Fibroblast of the conjunctiva (primary cell): ENCODE measurements at regions not wholly inside any gene's neighbourhood (a gene's known extent, or its start where the extent isn't known, plus 50 kb on each side); places are given as distances from the start of the nearest gene placed in this dataset.
A peak's percentile ranks its signal among the peaks of the same experiment; 100 is the strongest.
"Not testable (repeated sequence)": the region's sequence is repeated elsewhere in the genome, so short reads cannot be mapped to it uniquely, and the experiment has no call there.

ENCODE experiments used
- DNase-seq: peaks from one replicate; pipeline ENCODE4 v3.0.0-alpha.2; 2010; ENCODE audit warnings: low read depth

GRCh38 chr13:58908019-58908679, 1255.6 kb downstream of the DIAPH3 start:
- DNase-seq = no peak

DNA sequence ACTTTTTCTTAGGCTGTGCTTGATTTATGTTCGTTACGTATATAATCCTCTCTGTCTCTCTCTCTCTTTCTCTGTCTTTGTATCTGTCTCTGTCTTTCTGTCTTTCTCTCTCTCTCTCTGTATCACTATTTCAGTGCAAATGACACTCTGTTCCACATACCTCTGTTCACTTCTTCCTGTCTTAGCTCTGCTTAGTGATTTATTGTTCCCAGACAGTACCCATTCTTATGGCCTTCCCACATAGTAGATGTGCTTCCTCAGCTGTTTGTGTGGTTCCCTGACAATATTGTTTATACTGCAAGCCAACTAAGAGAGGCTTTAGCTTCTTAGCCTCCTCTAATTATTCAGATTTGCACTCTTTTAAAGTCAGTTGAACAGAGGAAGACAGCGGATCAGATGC, 1244.2 kb downstream of the DIAPH3 start:
- DNase-seq = no peak

DNA sequence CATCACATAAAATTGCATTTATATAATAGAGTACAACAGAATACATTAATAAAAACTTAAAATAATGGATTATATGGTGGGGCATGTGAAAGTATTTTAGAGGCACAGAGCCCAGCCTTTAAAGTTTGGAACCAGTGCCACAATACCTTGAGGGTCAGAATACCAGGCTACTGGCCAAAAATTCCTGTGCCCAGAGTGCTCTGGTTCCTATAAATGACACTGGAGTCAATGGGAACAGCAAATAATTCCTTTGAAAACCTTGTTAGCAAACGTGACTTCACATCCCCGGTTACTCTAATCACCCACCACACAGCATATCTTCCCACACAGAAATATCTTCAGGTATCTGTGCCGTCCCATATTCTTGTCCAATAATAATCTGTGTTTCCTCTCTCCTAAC, 1242.6 kb downstream of the DIAPH3 start:
- DNase-seq = no peak

DNA sequence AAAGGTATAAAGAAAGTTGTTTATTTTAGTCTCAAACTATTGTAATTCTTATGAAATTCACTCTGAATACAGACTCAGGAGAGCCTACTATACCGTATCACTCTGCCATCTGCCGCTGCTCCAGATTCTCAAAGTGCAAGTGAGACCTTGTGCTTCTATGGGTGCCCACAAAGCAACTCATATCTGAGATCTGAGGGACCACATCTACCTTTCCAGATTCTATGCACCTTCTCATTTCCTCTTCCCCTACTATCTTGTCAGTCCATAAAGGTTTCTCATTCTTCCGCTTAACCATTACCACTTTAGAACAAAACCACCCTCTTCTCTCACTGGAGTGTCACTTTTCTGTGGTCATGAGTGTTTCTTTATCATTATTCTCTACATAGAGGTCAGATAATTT, 1236.9 kb downstream of the DIAPH3 start:
- no peak for DNase-seq

DNA sequence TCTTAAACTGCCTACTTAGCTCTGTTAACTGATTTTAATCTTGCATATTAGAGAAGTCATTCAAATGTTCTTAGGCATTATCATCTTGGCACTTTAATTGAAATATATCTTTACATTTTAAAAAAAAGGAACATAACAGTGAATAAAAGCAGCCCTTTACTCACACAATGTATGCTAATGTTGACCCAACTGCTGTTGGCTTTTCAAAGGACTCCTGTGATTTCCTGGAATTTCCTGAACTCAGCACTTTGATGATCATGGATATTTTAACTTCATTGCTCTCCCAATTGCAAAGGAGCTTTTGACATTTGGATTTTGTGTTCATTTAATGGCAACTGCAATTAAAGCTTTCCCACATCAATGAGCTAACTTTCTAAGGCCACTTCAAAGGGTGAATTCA, 1230.3 kb downstream of the DIAPH3 start:
- no peak for DNase-seq

DNA sequence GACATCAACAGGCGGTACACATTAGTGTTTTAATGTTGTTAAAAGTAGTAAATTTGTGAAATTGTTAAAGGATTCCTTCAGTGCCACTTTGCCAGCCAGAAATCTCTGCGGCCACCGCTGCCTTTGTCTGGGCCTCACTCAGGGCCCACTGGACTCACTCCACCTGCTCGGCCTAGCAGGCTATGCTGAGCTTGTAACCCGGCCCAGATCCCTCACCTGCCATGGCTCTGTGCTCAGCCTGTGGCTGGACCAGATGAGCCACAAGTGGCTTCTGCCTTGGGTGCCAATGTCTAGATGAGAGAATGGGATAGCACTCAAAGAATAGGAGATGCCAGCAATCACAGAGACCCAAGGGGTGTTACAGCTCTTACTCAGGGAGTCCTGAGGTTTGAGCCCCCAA, 1228.0 kb downstream of the DIAPH3 start:
- no peak for DNase-seq

DNA sequence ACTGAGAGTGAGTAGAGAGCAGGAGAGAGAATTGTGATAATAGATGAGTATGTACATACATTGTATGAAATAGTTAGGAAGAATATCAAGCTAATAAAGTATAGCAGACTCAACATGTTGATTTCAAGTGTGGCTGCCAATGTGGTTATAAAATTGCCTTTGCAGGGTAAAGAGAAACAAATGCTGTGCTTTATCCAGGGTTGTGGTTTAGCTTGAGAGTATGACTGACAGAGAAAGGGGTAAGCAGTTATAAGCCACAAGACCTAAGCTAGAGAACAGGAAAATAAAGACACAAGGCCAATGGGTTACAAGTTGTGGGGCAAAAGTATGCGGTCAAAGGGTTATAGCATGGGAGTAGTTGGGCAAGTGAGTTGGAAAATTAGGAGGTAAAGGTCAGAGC, 1217.5 kb downstream of the DIAPH3 start:
- DNase-seq = no peak

DNA sequence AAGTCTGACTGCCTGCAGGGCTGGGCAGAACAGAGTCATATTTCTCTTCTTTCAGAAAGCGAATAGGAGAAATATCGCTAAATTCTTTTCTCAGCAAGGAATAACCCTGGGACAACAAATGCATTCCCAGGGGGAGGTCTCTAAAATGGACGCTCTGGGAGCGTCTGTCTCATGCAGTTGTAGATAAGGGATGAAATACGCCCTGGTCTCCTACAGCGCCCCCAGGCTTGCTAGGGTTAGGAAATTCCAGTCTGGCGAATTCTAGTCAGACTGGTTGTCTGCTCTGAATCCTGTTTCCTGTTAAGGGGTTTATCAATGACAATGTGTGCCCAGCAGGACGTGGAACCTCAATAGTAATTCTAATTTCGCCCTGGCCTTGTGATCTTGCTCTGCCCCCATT, 1214.1 kb downstream of the DIAPH3 start:
- no peak for DNase-seq

DNA sequence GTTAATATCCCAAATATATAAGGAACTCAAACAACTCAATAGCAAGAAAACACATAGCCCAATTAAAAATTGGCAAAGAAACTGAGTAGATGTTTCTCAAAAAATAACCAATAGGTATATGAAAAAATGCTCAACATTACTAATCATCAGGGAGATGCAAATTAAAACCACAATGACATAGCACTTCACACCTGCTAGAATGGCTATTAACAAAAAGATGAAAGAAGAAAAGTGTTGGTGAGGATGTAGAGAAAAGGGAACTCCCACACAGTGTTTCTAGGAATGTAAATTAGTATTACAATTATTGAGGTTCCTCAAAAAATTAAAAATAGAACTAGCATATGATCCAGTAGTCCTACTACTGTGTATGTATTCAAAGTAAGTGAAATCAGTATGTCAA, 1212.8 kb downstream of the DIAPH3 start:
- no peak for DNase-seq

GRCh38 chr13:58953638-58954037, 1210.1 kb downstream of the DIAPH3 start:
- no peak for DNase-seq

GRCh38 chr13:58955546-58956385, 1208.0 kb downstream of the DIAPH3 start:
- DNase-seq = no peak

- not testable (repeated sequence) for DNase-seq
Observed at GRCh38 chr13:58958097-58958496, 1205.6 kb downstream of the DIAPH3 start.

- DNase-seq = peak; percentile 1
Observed at GRCh38 chr13:58960888-58961287, 1202.8 kb downstream of the DIAPH3 start.

DNA sequence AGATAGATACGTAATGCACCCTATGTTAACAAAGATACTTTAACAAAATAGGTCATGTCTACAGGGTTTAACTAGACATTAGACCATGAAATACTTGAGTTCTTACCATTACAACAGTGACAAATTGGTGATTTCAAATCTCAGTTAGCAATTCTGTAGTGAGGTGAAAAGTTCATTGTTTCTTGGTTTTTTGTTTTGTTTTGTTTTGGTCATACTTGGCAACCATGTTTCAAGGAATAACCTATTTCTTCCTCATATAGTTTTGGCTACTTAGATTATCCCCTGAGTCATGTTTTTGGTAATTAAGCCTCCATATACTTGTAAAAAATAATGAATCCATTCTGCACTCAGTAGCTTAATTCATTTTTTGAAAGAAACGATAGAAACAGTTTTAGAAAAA, 1200.4 kb downstream of the DIAPH3 start:
- DNase-seq = no peak

- DNase-seq = no peak
Observed at GRCh38 chr13:58964048-58964447, 1199.7 kb downstream of the DIAPH3 start.

- no peak for DNase-seq
Observed at GRCh38 chr13:58977085-58977484, 1186.6 kb downstream of the DIAPH3 start.

- no peak for DNase-seq
Observed at GRCh38 chr13:58978331-58978730, 1185.4 kb downstream of the DIAPH3 start.

GRCh38 chr13:58979851-58980250, 1183.9 kb downstream of the DIAPH3 start:
- DNase-seq = no peak

DNA sequence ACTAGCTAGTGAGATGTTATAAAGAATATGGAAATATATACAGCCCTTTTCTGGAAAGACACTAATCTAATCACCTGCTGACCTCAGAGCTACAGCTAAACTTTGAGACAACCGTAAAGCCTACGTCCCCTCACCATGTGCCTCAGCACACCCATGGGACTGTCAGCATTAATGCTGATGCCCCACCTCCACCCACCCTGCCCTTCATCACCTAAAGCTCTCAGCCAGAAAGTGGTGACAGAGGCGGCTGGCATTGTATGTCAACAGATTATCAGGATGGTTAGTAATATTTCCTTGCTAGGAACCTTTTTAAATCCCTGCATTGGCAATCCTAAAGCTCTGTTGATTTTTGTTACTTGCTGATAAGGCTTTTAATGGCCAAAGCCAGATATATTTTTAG, 1177.9 kb downstream of the DIAPH3 start:
- DNase-seq = no peak

DNA sequence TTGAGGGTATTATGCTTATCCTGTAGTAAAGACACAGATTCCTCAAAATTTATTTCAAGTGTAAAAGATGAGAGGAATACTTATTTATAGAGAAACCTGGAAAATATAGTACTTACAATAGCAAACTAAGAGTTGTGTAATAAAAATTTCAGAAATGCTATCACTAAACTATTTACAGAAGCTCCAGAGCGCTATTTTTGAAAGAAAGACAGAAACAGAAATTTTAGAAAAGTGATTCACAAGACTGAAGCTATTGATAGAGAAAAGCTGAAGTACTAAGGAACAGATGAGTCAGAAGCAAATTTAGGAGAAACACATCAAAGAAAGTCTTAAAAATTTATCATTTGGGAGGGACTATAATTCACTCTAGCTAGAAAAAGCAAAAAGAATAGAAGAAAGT, 1174.2 kb downstream of the DIAPH3 start:
- DNase-seq = no peak

DNA sequence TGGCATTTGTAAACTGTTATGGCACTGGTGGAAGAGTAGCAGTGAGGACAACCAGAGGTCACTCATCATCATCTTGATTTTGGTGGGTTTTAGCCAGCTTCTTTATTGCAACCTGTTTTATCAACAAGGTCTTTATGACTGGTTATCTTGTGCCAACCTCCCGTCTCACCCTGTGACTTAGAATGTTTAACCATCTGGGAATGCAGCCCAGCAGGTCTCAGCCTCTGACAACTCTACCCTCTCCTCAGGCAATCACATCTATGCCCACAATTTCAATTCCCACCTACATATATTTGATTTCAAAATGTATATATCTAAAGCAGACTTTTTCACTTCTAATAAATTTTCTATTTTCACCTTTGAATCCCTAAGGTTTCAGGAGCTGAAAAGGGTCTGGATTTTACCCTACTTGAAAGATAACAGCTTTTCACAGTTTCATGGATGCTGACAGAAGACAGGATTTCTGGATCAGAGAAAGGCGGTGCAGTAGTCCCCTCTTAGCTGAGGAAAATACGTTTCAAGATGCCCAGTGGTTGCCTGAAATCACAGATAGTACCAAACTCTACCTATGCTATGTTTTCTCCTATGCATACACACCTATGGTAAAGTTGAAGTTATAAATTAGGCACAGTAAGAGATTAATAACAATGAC, 1171.8 kb downstream of the DIAPH3 start:
- no peak for DNase-seq

- DNase-seq = no peak
Observed at GRCh38 chr13:58992478-58993042, 1171.2 kb downstream of the DIAPH3 start.

- no peak for DNase-seq
Observed at GRCh38 chr13:58994077-58994476, 1169.7 kb downstream of the DIAPH3 start.
